Stomach (tissue), 4 donors: ENCODE measurements at regions not wholly inside any gene's neighbourhood (a gene's known extent, or its start where the extent isn't known, plus 50 kb on each side); places are given as distances from the start of the nearest gene placed in this dataset.

Source experiments
- CTCF ChIP-seq, 7 experiments: fragments of 450-650 bp in 4 of 7; fragments of 200-600 bp in 3 of 7; sonication (generic) in 3 of 7; IDR thresholded peaks; one replicate each; pipeline ENCODE4 v1.5.1; 2016 to 2019; ENCODE audit warnings: antibody characterized with exemption in 7 of 7, control low read depth in 2 of 7, mild to moderate bottlenecking in 1 of 7
- EP300 ChIP-seq: sonication (generic); formaldehyde crosslinking; IDR thresholded peaks from one replicate; pipeline ENCODE4 v1.6.1; 2017; ENCODE audit warnings: antibody characterized with exemption
- POLR2AphosphoS5 ChIP-seq, 3 donors: sonication (generic); formaldehyde crosslinking; IDR thresholded peaks; one replicate each; pipeline ENCODE4 v1.6.1; 2016; ENCODE audit warnings: antibody characterized with exemption in 3 of 3

- TF ChIP-seq EP300 (no peak), CTCF (IDR thresholded peaks at IDR 0.05) (no peak), POLR2AphosphoS5 (IDR thresholded peaks at IDR 0.05) (no peak)
These were observed 135.4 kb upstream of the PRPS1L1 start for GRCh38 chr7:18163091-18163490.
